ENCODE measurements at regions not wholly inside any gene's neighbourhood (a gene's known extent, or its start where the extent isn't known, plus 50 kb on each side); places are given as distances from the start of the nearest gene placed in this dataset.
"Not testable (repeated sequence)": the region's sequence is repeated elsewhere in the genome, so short reads cannot be mapped to it uniquely, and the experiment has no call there.

DNA sequence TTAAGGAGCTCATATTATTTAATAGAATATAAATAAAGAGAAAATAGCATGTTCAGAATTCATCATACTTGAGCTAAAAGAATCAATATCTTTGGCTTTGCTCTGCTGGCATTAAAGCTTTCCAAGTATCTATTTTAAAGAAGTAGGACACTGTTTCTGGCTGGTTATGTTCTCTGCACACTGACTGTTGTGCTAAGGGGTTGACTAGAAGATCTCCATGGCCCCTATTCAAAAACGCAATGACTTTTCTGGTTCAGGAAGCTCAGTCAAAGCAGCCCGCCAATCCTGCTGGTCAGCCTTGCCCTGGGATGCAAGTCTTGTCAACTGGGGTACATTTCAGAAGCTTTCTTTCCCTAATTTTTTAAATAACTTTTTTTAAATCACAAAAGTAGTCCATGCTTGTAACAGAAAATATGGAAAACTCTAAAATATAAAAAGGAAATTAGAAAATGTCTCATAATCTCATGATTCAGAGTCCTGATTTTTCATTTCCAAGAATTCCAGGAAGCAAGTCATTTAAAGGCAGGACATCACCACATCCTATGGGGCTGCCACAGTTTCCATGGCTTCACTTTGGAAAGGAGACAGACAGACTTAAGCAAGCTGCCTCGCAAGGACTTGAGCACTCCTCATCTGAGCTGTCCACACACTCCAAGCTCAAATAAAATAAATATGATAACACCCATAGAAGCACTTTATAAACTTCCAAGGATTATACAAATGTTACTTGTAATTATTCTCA, 195.1 kb downstream of the TXNL1 start:
- DNase-seq (ENCODE audit: low read depth) = no peak

DNA sequence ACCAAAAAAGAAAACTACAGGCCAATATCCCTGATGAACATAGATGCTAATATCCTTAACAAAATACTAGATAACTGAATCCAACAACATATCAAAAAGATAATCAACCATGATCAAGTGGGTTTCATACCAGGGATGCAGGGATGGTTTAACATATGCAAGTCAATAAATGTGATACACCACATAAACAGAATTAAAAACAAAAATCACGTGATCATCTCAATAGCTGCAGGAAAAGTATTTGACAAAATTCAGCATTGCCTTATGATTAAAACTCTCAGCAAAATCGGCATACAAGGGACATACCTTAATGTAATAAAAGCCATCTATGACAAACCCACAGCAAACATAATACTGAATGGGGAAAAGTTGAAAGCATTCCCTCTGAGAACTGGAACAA, 199.9 kb downstream of the TXNL1 start:
- not testable (repeated sequence) for DNase-seq (ENCODE audit: low read depth)

- DNase-seq (ENCODE audit: low read depth) = no peak
Observed at GRCh38 chr18:56436651-56437050, 201.7 kb downstream of the TXNL1 start.

- no peak for DNase-seq (ENCODE audit: low read depth)
Observed at GRCh38 chr18:56433919-56434318, 204.5 kb downstream of the TXNL1 start.

DNA sequence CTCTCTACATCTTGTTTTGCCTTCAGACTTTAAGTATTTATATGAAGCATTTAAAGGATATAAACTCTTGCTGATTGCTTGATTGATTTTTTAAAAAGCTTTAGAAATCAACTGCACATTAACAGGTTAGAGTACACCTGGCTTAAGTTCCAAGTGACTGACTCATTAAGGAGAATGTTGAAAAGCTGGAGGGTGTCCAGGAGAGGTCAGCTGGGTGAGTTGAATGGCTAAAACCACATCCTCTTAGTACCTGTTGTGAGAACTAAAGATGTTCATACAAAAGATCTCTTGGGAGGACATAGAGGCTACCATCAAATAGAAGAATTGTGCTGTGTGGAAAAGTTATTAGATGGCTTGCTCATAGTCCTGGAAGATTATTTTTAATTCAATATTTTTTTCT, 206.8 kb downstream of the TXNL1 start:
- DNase-seq (ENCODE audit: low read depth) = no peak

- no peak for DNase-seq (ENCODE audit: low read depth)
Observed at GRCh38 chr18:56423626-56424025, 214.8 kb downstream of the TXNL1 start.

DNA sequence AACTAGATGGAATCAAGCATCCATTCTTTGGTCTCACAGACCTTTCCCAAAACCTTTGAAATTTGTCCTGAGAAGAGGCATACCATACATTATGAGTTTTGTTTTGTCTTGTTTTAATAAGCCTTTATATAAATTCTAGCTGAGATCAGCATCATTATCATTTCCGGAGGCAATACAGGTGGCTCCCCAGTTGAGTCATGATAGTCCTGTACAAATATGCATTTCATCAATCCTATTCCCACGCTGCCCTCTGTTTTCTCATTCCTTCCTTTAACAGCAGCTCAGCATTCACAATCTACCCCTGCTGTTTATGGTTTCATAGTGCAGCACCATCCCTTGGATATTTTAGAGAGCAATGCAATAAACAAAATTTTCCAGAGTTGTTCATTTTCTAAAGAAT, 216.7 kb downstream of the TXNL1 start:
- DNase-seq (ENCODE audit: low read depth) = no peak

GRCh38 chr18:56420868-56421267, 217.5 kb downstream of the TXNL1 start:
- not testable (repeated sequence) for DNase-seq (ENCODE audit: low read depth)

GRCh38 chr18:56414357-56414756, 224.0 kb downstream of the TXNL1 start:
- no peak for DNase-seq (ENCODE audit: low read depth)

DNA sequence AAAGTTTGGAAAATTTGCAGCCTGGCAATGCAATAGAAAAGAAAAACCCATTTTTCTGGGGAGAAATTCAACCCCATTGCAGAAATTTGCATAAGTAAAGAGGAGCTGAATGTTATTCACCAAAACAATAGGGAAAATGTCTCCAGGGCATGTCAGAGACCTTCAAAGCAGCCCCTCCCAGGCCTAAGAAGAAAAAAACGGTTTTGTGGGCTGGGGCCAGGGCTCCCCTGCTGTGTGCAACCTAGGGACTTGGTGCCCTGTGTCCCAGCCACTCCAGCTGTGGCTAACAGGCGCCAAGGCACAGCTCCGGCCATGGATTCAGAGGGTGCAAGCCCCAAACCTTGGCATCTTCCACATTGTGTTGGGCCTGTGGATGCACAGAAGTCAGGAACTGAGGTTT, 224.5 kb downstream of the TXNL1 start:
- DNase-seq (ENCODE audit: low read depth) = no peak

- DNase-seq (ENCODE audit: low read depth) = no peak
Observed at GRCh38 chr18:56412951-56413350, 225.4 kb downstream of the TXNL1 start.

- no peak for DNase-seq (ENCODE audit: low read depth)
Observed at GRCh38 chr18:56409736-56410135, 228.7 kb downstream of the TXNL1 start.

- DNase-seq (ENCODE audit: low read depth) = no peak
Observed at GRCh38 chr18:56407646-56408180, 230.7 kb downstream of the TXNL1 start.

GRCh38 chr18:56402872-56403516, 235.4 kb downstream of the TXNL1 start:
- peak; percentile 88 for DNase-seq (ENCODE audit: low read depth)

DNA sequence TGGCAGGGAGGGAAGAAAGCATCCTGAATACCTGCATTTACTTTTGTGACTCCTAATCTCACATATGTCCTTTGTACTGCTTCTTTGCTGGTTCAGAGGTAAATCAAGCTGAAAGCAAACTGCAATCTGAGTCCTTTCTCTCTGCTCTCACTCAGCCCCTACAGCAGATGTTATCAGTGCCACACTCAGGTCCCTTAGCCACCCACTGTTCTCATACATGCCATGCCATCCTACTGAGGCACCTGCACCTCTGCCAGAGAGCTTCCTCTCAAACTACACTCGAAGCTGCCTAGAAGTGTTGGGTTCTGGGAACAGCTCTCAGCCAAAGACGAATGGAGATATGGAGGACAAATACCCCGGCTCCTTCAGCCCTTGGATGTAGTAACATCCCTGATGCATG, 244.5 kb downstream of the TXNL1 start:
- no peak for DNase-seq (ENCODE audit: low read depth)

DNA sequence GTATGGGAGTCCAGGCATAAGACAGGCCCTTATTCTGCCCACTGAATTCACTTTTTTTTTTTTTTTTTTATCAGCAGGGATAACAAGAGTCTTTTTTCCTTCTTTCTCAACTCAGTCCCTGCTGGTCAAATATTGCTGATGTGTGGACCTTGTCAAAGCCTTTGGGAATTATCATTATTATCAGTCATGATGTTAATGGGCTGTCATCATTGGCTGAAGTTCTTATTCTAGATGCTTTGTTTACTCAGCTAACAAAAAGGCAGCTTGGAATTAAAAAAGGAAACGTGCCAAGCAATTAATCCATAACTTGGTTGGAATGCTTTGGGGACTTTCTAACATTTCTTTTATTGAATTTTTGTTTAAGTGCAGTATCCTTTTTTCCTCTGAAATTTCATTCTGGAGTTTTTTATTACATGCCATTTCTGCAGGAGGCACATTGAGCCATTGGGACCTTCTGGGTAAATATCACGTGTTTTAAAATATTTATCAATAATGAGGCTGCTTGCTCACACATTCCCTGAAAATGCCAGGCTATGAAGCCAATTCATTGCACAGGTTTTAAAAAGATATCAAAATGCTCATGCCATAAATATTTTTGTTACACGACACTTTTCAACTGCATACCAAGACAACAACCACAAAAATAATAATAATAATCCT, 246.3 kb downstream of the TXNL1 start:
- DNase-seq (ENCODE audit: low read depth) = no peak

DNA sequence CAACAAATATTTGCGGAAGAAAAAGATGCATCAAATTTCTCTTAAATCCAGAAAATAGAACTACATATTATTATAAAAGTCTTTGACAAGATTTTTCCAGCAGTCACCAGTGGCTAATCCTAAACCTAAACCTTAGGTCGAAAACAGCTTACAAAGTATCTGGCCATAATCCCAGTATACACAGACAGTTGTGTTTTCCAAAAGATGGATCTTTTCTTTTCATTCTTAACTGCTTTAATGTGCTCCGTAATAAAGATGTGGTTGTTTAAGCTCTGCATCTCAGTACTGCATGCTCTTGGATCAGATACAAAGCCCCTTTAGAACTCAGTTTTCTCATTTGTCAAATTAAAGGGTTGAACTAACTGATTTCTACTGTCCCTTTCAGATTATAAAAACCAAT, 247.8 kb downstream of the TXNL1 start:
- no peak for DNase-seq (ENCODE audit: low read depth)

GRCh38 chr18:56389190-56389589, 249.2 kb downstream of the TXNL1 start:
- DNase-seq (ENCODE audit: low read depth) = no peak

- DNase-seq (ENCODE audit: low read depth) = no peak
Observed at GRCh38 chr18:56388571-56388970, 249.8 kb downstream of the TXNL1 start.

- DNase-seq (ENCODE audit: low read depth) = no peak
Observed at GRCh38 chr18:56386856-56387255, 251.5 kb downstream of the TXNL1 start.

DNA sequence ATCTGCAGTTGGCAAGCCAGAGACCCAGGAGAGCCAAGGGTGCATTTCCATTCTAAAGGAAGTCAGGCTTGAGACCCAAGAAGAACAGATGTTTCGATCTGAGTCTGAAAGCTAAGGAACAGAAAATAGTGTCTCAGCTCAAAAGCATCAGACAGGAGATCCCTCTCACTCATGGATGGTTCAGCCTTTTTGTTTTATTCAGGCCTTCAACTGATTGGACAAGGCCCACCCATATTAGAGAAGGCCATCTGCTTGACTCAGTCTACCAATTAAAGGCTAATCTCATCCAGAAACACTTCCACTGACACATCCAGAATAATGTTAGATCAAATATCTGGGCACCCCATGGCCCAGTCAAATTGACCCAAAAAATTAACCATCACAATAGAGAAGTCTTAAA, 255.0 kb downstream of the TXNL1 start:
- DNase-seq (ENCODE audit: low read depth) = no peak

DNA sequence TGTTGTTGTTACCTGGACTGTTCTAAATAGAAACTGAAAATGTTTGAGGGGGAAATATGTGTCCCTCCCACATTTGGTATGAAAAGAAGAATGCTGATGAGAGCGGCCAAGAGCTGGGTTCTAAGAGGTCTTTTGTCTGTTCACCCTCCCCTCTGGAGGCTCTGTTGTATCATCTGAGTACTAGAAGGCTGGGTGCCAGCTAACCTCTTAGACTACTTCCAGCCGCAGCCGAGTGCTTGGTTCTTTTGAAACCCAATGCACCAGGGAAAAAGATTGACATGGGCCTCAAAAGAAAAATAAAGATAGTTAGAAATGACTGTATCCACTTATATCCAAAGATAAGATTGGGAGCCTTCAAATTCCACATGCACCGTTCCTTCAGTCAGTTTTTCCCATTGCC, 255.9 kb downstream of the TXNL1 start:
- DNase-seq (ENCODE audit: low read depth) = no peak

GRCh38 chr18:56381196-56381595, 257.2 kb downstream of the TXNL1 start:
- DNase-seq (ENCODE audit: low read depth) = no peak

Measured in LHCN-M2 (cell line).